ENCODE measurements at regions not wholly inside any gene's neighbourhood (a gene's known extent, or its start where the extent isn't known, plus 50 kb on each side); places are given as distances from the start of the nearest gene placed in this dataset.

DNA sequence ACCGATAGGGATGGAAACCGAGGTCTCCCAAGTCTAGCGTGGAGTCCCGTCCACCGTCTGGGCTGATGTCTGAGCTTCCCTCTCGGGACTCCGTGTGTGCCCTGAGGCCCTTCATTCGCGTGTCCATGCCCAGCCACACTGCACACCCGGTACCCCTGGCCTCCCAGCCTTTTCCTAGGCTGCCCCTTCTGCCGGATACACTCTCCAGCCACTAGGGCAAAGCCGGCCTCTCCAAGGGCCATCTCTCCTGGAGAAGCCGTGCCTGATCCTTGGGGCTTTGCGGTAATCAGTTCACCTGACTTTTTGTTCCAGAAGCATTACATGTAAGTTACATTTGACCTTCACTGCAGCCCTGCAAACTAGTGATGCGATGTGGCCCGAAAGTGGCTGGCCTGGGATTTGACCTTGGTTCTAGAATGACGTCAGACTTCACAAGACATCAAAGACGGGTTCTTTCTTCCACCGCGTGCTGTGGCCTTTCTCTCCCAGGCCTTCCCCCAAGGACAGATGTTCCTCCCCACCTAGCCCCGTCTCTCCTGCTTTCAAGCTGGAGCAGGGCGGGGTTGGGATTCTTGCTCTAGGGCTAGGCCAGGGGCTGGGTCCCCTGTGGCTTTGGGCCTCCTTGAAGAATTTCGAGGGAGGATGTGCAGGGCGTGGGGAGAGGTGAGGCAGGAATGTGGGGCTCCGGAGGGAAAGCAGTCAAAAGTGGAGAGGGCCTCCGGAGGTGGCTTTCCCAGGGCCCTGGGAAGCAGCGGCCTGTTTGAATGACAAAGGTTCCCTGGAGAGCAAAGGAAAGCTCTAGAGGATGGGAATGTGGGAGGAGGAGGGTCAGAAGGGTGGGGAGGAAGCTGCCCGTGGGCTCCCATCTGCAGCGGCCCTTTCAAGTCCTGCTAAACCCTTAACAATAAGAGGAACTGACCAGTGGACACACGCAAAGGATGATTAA is 49.7 kb upstream of the SLC2A1 start:
- H3K4me1 ChIP-seq (ENCODE audit: control insufficient read depth, insufficient read depth, low read length), result peaks cover 13% of the 10 kb centered on the region
- H3K36me3 ChIP-seq (ENCODE audit: control insufficient read depth, insufficient read depth, low read length), result no peaks in the 10 kb centered on the region
- H3K27me3 ChIP-seq (ENCODE audit: control insufficient read depth, insufficient read depth, low read length), result no peaks in the 10 kb centered on the region
- no peak overlapping the region for H3K4me3 ChIP-seq (ENCODE audit: low read length)
- peak; percentile 98 for DNase-seq (ENCODE audit: low read depth, low spot score)
- H3K9me3 ChIP-seq (ENCODE audit: control insufficient read depth, insufficient read depth, low read length), result no peaks in the 10 kb centered on the region
- no CpG with 5 or more reads among the region's 30 CpGs for WGBS (ENCODE audit: insufficient coverage, insufficient read length)
- peak overlapping the region; percentile 58 for H3K27ac ChIP-seq (ENCODE audit: low read length)
